Pancreas (tissue), 10 donors: ENCODE measurements at regions not wholly inside any gene's neighbourhood (a gene's known extent, or its start where the extent isn't known, plus 50 kb on each side); places are given as distances from the start of the nearest gene placed in this dataset.

ENCODE experiments used
- ATAC-seq, 4 donors: fragments of 200-7000 bp; cut with Tn5 transposase; one replicate each; pipeline versions ENCODE4 v1.8.0 to v1.9.1; 2020; ENCODE audit warnings: mild to moderate bottlenecking in 4 of 4, moderate library complexity in 4 of 4
- DNase-seq, 6 donors: peaks; one replicate each; pipeline ENCODE4 v3.0.0-alpha.2; 2020
- FAIRE-seq: peaks from 2 replicates; lab custom pipeline; 2012; peaks lifted over from hg19 to GRCh38; lab: Jason Lieb, UNC
- H3K27ac ChIP-seq, 4 donors: fragments of 200-600 bp; sonication (generic); 1 replicate in 3 of 4; 2 replicates in 1 of 4; pipeline versions ENCODE4 v1.5.0 to v1.8.0; 2020
- H3K27me3 ChIP-seq, 4 donors: fragments of 200-600 bp; one replicate each; pipeline ENCODE4 v1.8.0; 2021
- H3K36me3 ChIP-seq, 3 donors: fragments of 200-600 bp; sonication (generic) in 1 of 3; one replicate each; pipeline versions ENCODE4 v1.5.0 to v1.8.0; 2020 to 2021
- H3K4me1 ChIP-seq, 3 donors: fragments of 200-600 bp; one replicate each; pipeline ENCODE4 v1.8.0; 2021
- H3K4me3 ChIP-seq, 4 donors: fragments of 200-600 bp; sonication (generic) in 2 of 4; one replicate each; pipeline versions ENCODE4 v1.5.0 to v1.8.0; 2020 to 2021
- H3K9me3 ChIP-seq, 4 donors: fragments of 200-600 bp; one replicate each; pipeline ENCODE4 v1.8.0; 2021
- CTCF ChIP-seq, 4 donors: fragments of 200-600 bp; sonication (generic) in 3 of 4; IDR thresholded peaks; one replicate each; pipeline versions ENCODE4 v1.5.0 to v1.8.0; 2021; ENCODE audit warnings: antibody characterized with exemption in 4 of 4
- WGBS, 2 donors: extraction: QIAGEN DNeasy Blood & Tissue Kit; methylation state at CpG; one replicate each; pipeline ENCODE4 v1.1.7; 2013; 5-methylcytosine and 5-hydroxymethylcytosine counted together
- intact Hi-C, 3 donors: fragments of 100-400 bp; cut with DNase I; formaldehyde crosslinking; loops; one replicate each; pipeline versions ENCODE4 v1.11.1 to v1.14.2; 2022
- donor health status: healthy with polysubstance abuse.
- donor health status: DM: no; HTN: no; CAD: no; lungs with moderate emphysema.
- donor health status: DM: no; HTN: no; CAD: no.
- donor health status: control.
- donor health status: control.
- donor health status: Bipolar disorder and iron deficiency.
- donor health status: DM: yes; HTN: yes; CAD: no.
- donor health status: DM: no; HTN: no; CAD: no.
- donor health status: DM: no; HTN: no; CAD: no.
- donor health status: DM: yes; HTN: yes; CAD: no.

GRCh38 chr4:174434455-174434854, 87.8 kb downstream of the HPGD start:
- intact Hi-C loops: no loop called here

GRCh38 chr4:174430576-174430975, 91.7 kb downstream of the HPGD start:
- no peak for TF ChIP-seq CTCF (IDR thresholded peaks at IDR 0.05)
- DNase-seq (no peak), FAIRE-seq (no peak), ATAC-seq (no peak)
- Histone ChIP-seq H3K27me3 (no peaks in the 10 kb centered on the region), H3K9me3 (no peaks in the 10 kb centered on the region), H3K27ac (no peak overlapping the region), H3K4me3 (no peak overlapping the region), H3K4me1 (no peaks in the 10 kb centered on the region), H3K36me3 (no peaks in the 10 kb centered on the region)
- 67 to 76% methylated on average over 4 of the region's 4 CpGs for WGBS, 2 donors
- intact Hi-C loops: no loop called here

More at GRCh38 chr4:174434455-174434854, 87.8 kb downstream of the HPGD start:
- H3K36me3 ChIP-seq: no peaks in the 10 kb centered on the region
- no peak for DNase-seq
- ATAC-seq: no peak
- H3K4me1 ChIP-seq: no peaks in the 10 kb centered on the region
- WGBS, 2 donors: 77 to 87% methylated on average over 4 of the region's 4 CpGs
- no peaks in the 10 kb centered on the region for H3K9me3 ChIP-seq
- H3K4me3 ChIP-seq: no peak overlapping the region
- FAIRE-seq: no peak
- H3K27ac ChIP-seq: no peak overlapping the region
- H3K27me3 ChIP-seq: no peaks in the 10 kb centered on the region
- TF ChIP-seq CTCF (IDR thresholded peaks at IDR 0.05): no peak

GRCh38 chr4:174429701-174430410, 92.4 kb downstream of the HPGD start:
- Histone ChIP-seq H3K9me3 (no peaks in the 10 kb centered on the region), H3K4me1 (no peaks in the 10 kb centered on the region), H3K36me3 (no peaks in the 10 kb centered on the region), H3K27ac (no peak overlapping the region), H3K4me3 (no peak overlapping the region), H3K27me3 (no peaks in the 10 kb centered on the region)
- ATAC-seq: no peak
- no peak for DNase-seq
- WGBS, 2 donors: 74 to 86% methylated on average over 1 of the region's 1 CpG
- FAIRE-seq: no peak
- intact Hi-C loops: no loop called here
- no peak for TF ChIP-seq CTCF (IDR thresholded peaks at IDR 0.05)

- WGBS, 2 donors: 69 to 77% methylated on average over 4 of the region's 4 CpGs
- DNase-seq (no peak), FAIRE-seq (no peak), ATAC-seq (no peak)
- Histone ChIP-seq H3K27me3 (no peaks in the 10 kb centered on the region), H3K36me3 (no peaks in the 10 kb centered on the region), H3K4me1 (peaks cover 0 to 13% (median 6%) of the 10 kb centered on the region in 3 donors), H3K4me3 (no peak overlapping the region), H3K27ac (no peak overlapping the region), H3K9me3 (no peaks in the 10 kb centered on the region)
- no peak for TF ChIP-seq CTCF (IDR thresholded peaks at IDR 0.05)
- intact Hi-C loops: no loop called here
Observed at GRCh38 chr4:174427571-174428140, 94.6 kb downstream of the HPGD start.

GRCh38 chr4:174425669-174426068, 96.6 kb downstream of the HPGD start:
- Histone ChIP-seq H3K36me3 (no peaks in the 10 kb centered on the region), H3K4me1 (peaks cover 0 to 14% (median 6%) of the 10 kb centered on the region in 3 donors), H3K27me3 (no peaks in the 10 kb centered on the region), H3K4me3 (no peak overlapping the region), H3K9me3 (no peaks in the 10 kb centered on the region), H3K27ac (no peak overlapping the region)
- WGBS, 2 donors: 76 to 81% methylated on average over 1 of the region's 1 CpG
- intact Hi-C loops: no loop called here
- no peak for TF ChIP-seq CTCF (IDR thresholded peaks at IDR 0.05)
- DNase-seq (no peak), FAIRE-seq (no peak), ATAC-seq (no peak)
